Keratinocyte (primary cell): ENCODE measurements at regions not wholly inside any gene's neighbourhood (a gene's known extent, or its start where the extent isn't known, plus 50 kb on each side); places are given as distances from the start of the nearest gene placed in this dataset.

Experiments
- DNase-seq: peaks from one replicate; pipeline ENCODE4 v3.0.0-alpha.2; 2011; ENCODE audit warnings: low read depth, missing footprints, low spot score
- FAIRE-seq: peaks from 2 replicates; lab custom pipeline; 2011; peaks lifted over from hg19 to GRCh38; lab: Jason Lieb, UNC
- H2AFZ ChIP-seq: 2 replicates; pipeline ENCODE4 v1.6.0; 2012; ENCODE audit warnings: low read length, control low read depth, inconsistent platforms; ENCODE audit not compliant: control insufficient read depth
- H3K27ac ChIP-seq: 2 replicates; pipeline ENCODE4 v1.5.1; 2011; ENCODE audit warnings: low read length; ENCODE audit not compliant: control insufficient read depth, insufficient read depth
- H3K27me3 ChIP-seq: 3 replicates; pipeline ENCODE4 v1.6.0; 2011; ENCODE audit warnings: low read length; ENCODE audit not compliant: control insufficient read depth, insufficient read depth; ENCODE audit errors: extremely low read depth
- H3K36me3 ChIP-seq, 2 experiments: 2 replicates in 1 of 2; 3 replicates in 1 of 2; pipeline ENCODE4 v1.5.1; 2011; ENCODE audit warnings: low read length in 2 of 2, mild to moderate bottlenecking in 1 of 2; ENCODE audit not compliant: control insufficient read depth in 2 of 2, insufficient read depth in 2 of 2; ENCODE audit errors: extremely low read depth in 1 of 2
- H3K4me1 ChIP-seq: 3 replicates; pipeline ENCODE4 v1.5.1; 2011; ENCODE audit warnings: low read length; ENCODE audit not compliant: control insufficient read depth, insufficient read depth; ENCODE audit errors: extremely low read depth
- H3K4me2 ChIP-seq: 3 replicates; pipeline ENCODE4 v1.6.0; 2011; ENCODE audit warnings: low read depth, low read length; ENCODE audit not compliant: control insufficient read depth, insufficient read depth; ENCODE audit errors: extremely low read depth
- H3K4me3 ChIP-seq, 3 experiments: fragments of 200-600 bp in 1 of 3; sonication (generic) in 1 of 3; 2 replicates in 2 of 3; 3 replicates in 1 of 3; pipeline ENCODE4 v1.5.1; 2011 to 2016; ENCODE audit warnings: low read length in 3 of 3, mild to moderate bottlenecking in 3 of 3, control low read depth in 2 of 3, inconsistent platforms in 1 of 3, low read depth in 1 of 3, mixed read lengths in 1 of 3, mixed run types in 1 of 3, moderate library complexity in 1 of 3; ENCODE audit not compliant: control insufficient read depth in 2 of 3, insufficient read depth in 2 of 3; ENCODE audit errors: extremely low read depth in 1 of 3
- H3K79me2 ChIP-seq: 2 replicates; pipeline ENCODE4 v1.6.0; 2012; ENCODE audit warnings: low read length; ENCODE audit not compliant: control insufficient read depth, insufficient read depth
- H3K9ac ChIP-seq: 3 replicates; pipeline ENCODE4 v1.6.0; 2011; ENCODE audit warnings: low read length; ENCODE audit not compliant: control insufficient read depth, insufficient read depth; ENCODE audit errors: extremely low read depth
- H3K9me1 ChIP-seq: 3 replicates; pipeline ENCODE4 v1.6.0; 2011; ENCODE audit warnings: low read length; ENCODE audit not compliant: control insufficient read depth, insufficient read depth; ENCODE audit errors: extremely low read depth
- H3K9me3 ChIP-seq: 2 replicates; pipeline ENCODE4 v1.5.1; 2012; ENCODE audit warnings: low read depth, low read length; ENCODE audit not compliant: control insufficient read depth
- H4K20me1 ChIP-seq: 3 replicates; pipeline ENCODE4 v1.6.0; 2011; ENCODE audit warnings: low read length; ENCODE audit not compliant: control insufficient read depth, insufficient read depth; ENCODE audit errors: extremely low read depth
- EZH2 ChIP-seq: IDR thresholded peaks from one replicate; pipeline ENCODE4 v1.6.1; 2012; ENCODE audit warnings: inconsistent platforms, mild to moderate bottlenecking, low read length, moderate library complexity
- dilution Hi-C: fragments of 300-500 bp; cut with MboI; formaldehyde crosslinking; loops from one replicate; pipeline ENCODE4 v1.7.0; 2020; ENCODE audit warnings: low sequenced_read_pairs; ENCODE audit not compliant: extremely low pct_ligation_motif_present
- TF ChIP-seq, protein P1 (sequence below), 3 experiments: IDR thresholded peaks in 1 of 3; conservative IDR thresholded peaks in 1 of 3; optimal IDR thresholded peaks in 1 of 3; 2 replicates in 2 of 3; 3 replicates in 1 of 3; pipeline versions ENCODE3 to v1.5.1; 2011; ENCODE audit warnings: low read length in 3 of 3, mild to moderate bottlenecking in 3 of 3, moderate library complexity in 2 of 3, control low read depth in 1 of 3, inconsistent platforms in 1 of 3; ENCODE audit not compliant: insufficient read depth in 2 of 3; ENCODE audit errors: extremely low read depth in 1 of 3

- H3K9ac ChIP-seq: no peak overlapping the region
- H3K4me2 ChIP-seq: no peak overlapping the region
- FAIRE-seq (no peak), DNase-seq (no peak)
- no peaks in the 10 kb centered on the region for H3K36me3 ChIP-seq
- no peaks in the 10 kb centered on the region for H3K27me3 ChIP-seq
- dilution Hi-C loops: no loop called here
- TF ChIP-seq, protein P1, sequence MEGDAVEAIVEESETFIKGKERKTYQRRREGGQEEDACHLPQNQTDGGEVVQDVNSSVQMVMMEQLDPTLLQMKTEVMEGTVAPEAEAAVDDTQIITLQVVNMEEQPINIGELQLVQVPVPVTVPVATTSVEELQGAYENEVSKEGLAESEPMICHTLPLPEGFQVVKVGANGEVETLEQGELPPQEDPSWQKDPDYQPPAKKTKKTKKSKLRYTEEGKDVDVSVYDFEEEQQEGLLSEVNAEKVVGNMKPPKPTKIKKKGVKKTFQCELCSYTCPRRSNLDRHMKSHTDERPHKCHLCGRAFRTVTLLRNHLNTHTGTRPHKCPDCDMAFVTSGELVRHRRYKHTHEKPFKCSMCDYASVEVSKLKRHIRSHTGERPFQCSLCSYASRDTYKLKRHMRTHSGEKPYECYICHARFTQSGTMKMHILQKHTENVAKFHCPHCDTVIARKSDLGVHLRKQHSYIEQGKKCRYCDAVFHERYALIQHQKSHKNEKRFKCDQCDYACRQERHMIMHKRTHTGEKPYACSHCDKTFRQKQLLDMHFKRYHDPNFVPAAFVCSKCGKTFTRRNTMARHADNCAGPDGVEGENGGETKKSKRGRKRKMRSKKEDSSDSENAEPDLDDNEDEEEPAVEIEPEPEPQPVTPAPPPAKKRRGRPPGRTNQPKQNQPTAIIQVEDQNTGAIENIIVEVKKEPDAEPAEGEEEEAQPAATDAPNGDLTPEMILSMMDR (optimal IDR thresholded peaks at IDR 0.05 in 1 of 3, IDR thresholded peaks at IDR 0.05 in 1 of 3, conservative IDR thresholded peaks at IDR 0.05 in 1 of 3; ENCODE audit: extremely low read depth in 1 of 3, insufficient read depth in 2 of 3, low read length in 3 of 3): no peak
- no peak for TF ChIP-seq EZH2
- no peaks in the 10 kb centered on the region for H3K79me2 ChIP-seq
- no peaks in the 10 kb centered on the region for H4K20me1 ChIP-seq
- H3K9me3 ChIP-seq: no peaks in the 10 kb centered on the region
- H3K27ac ChIP-seq: no peak overlapping the region
- no peak overlapping the region for H2AFZ ChIP-seq
- H3K4me3 ChIP-seq: no peak overlapping the region
- H3K4me1 ChIP-seq: no peaks in the 10 kb centered on the region
- H3K9me1 ChIP-seq: no peaks in the 10 kb centered on the region
Measured at GRCh38 chr21:22630953-22631465, 1632.8 kb downstream of the NCAM2 start.

DNA sequence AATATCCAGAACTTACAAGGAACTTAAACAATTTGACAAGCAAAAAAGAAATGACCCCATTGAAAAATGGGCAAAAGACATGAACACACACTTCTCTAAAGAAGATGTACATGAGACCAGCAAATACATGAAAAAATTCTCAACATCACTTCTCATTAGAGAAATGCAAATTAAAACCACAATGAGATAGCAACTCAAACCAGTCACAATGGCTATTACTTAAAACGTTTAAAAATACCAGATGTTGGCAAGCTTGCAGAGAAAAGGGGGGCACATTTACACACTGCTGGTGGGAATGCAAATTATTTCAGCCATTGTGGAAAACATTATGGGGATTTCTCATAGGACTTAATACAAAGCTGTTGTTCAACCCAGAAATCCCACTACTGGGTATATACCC is 1634.0 kb downstream of the NCAM2 start:
- DNase-seq: no peak
- Histone ChIP-seq H3K4me3 (no peak overlapping the region), H3K4me1 (no peaks in the 10 kb centered on the region), H3K36me3 (no peaks in the 10 kb centered on the region), H3K27me3 (no peaks in the 10 kb centered on the region), H4K20me1 (no peaks in the 10 kb centered on the region), H3K9me1 (no peaks in the 10 kb centered on the region), H2AFZ (no peak overlapping the region), H3K79me2 (no peaks in the 10 kb centered on the region), H3K4me2 (no peak overlapping the region), H3K9me3 (no peaks in the 10 kb centered on the region), H3K27ac (no peak overlapping the region), H3K9ac (no peak overlapping the region)
- dilution Hi-C loops: no loop called here
- FAIRE-seq: no peak
- TF ChIP-seq EZH2: no peak
- TF ChIP-seq, protein P1 (optimal IDR thresholded peaks at IDR 0.05 in 1 of 3, IDR thresholded peaks at IDR 0.05 in 1 of 3, conservative IDR thresholded peaks at IDR 0.05 in 1 of 3; ENCODE audit: extremely low read depth in 1 of 3, insufficient read depth in 2 of 3, low read length in 3 of 3): no peak
